ENCODE measurements at regions not wholly inside any gene's neighbourhood (a gene's known extent, or its start where the extent isn't known, plus 50 kb on each side); places are given as distances from the start of the nearest gene placed in this dataset.

GRCh38 chr12:42885677-42886076, 296.1 kb upstream of the PRICKLE1 start:
- Histone ChIP-seq H3K4me3 (ENCODE audit: low read depth in 1 of 3, low read length in 3 of 3) (no peak overlapping the region), H3K9me3 (ENCODE audit: control insufficient read depth in 4 of 4, low read length in 3 of 4) (peaks cover 0 to 3% (median 0%) of the 10 kb centered on the region in 4 donors), H3K27me3 (ENCODE audit: control insufficient read depth in 4 of 4, insufficient read depth in 4 of 4, low read length in 3 of 4) (no peaks in the 10 kb centered on the region), H3K4me1 (ENCODE audit: control insufficient read depth in 4 of 4, insufficient read depth in 4 of 4, low read length in 3 of 4) (no peaks in the 10 kb centered on the region), H3K9ac (ENCODE audit: low read depth in 1 of 2, low read length in 2 of 2) (no peak overlapping the region), H3K36me3 (ENCODE audit: control insufficient read depth in 4 of 4, insufficient read depth in 3 of 4, low read depth in 1 of 4, low read length in 3 of 4) (no peaks in the 10 kb centered on the region), H3K27ac (ENCODE audit: low read depth in 1 of 2, low read length in 2 of 2) (no peak overlapping the region)
- DNase-seq (ENCODE audit: low spot score): no peak
- TF ChIP-seq MAX (IDR thresholded peaks at IDR 0.05): no peak
- no peak for TF ChIP-seq JUND (IDR thresholded peaks at IDR 0.05)
- no peak for TF ChIP-seq EGR1 (IDR thresholded peaks at IDR 0.05; ENCODE audit: low read depth in 2 of 2)
- no peak for TF ChIP-seq SP1 (IDR thresholded peaks at IDR 0.05)
- TF ChIP-seq GABPA (IDR thresholded peaks at IDR 0.05 in 1 of 2, conservative IDR thresholded peaks at IDR 0.05 in 1 of 2): no peak
- no peak for TF ChIP-seq NR2F2 (IDR thresholded peaks at IDR 0.05)
- TF ChIP-seq HNF4A (conservative IDR thresholded peaks at IDR 0.05): no peak
- TF ChIP-seq REST (IDR thresholded peaks at IDR 0.05): no peak
- no peak for TF ChIP-seq HNF4G (IDR thresholded peaks at IDR 0.05)
- no peak for TF ChIP-seq TAF1 (conservative IDR thresholded peaks at IDR 0.05)
- TF ChIP-seq ZBTB33 (IDR thresholded peaks at IDR 0.05): no peak
- no peak for TF ChIP-seq FOXA2 (IDR thresholded peaks at IDR 0.05)
- 80% methylated on average over 2 of the region's 2 CpGs for WGBS

GRCh38 chr12:42884116-42884515, 294.6 kb upstream of the PRICKLE1 start:
- 68% methylated on average over 4 of the region's 4 CpGs for WGBS
- no peak for TF ChIP-seq ATF3 (IDR thresholded peaks at IDR 0.05)
- no peak for TF ChIP-seq RAD21 (IDR thresholded peaks at IDR 0.05)
- TF ChIP-seq NR2F2 (IDR thresholded peaks at IDR 0.05): no peak
- TF ChIP-seq EGR1 (IDR thresholded peaks at IDR 0.05; ENCODE audit: low read depth in 2 of 2): no peak
- TF ChIP-seq TAF1 (conservative IDR thresholded peaks at IDR 0.05): no peak
- no peak for TF ChIP-seq CTCF (IDR thresholded peaks at IDR 0.05; ENCODE audit: low read depth, low read length, missing input control)
- TF ChIP-seq HNF4G (IDR thresholded peaks at IDR 0.05): no peak
- TF ChIP-seq ZBTB33 (IDR thresholded peaks at IDR 0.05): no peak
- no peak for TF ChIP-seq HNF4A (conservative IDR thresholded peaks at IDR 0.05)
- no peak for TF ChIP-seq JUND (IDR thresholded peaks at IDR 0.05)
- no peak for TF ChIP-seq MAX (IDR thresholded peaks at IDR 0.05)
- no peak for TF ChIP-seq YY1 (IDR thresholded peaks at IDR 0.05)
- no peak for TF ChIP-seq FOXA2 (IDR thresholded peaks at IDR 0.05)
- TF ChIP-seq GABPA (IDR thresholded peaks at IDR 0.05 in 1 of 2, conservative IDR thresholded peaks at IDR 0.05 in 1 of 2): no peak
- no peak for TF ChIP-seq FOXA1 (IDR thresholded peaks at IDR 0.05)
- no peak for TF ChIP-seq RXRA (IDR thresholded peaks at IDR 0.05)
- no peak for TF ChIP-seq SP1 (IDR thresholded peaks at IDR 0.05)
- peaks cover 0 to 3% (median 0%) of the 10 kb centered on the region in 4 donors for H3K9me3 ChIP-seq (ENCODE audit: control insufficient read depth in 4 of 4, low read length in 3 of 4)

More at GRCh38 chr12:42884116-42884515, 294.6 kb upstream of the PRICKLE1 start:
- Histone ChIP-seq H3K27ac (ENCODE audit: low read depth in 1 of 2, low read length in 2 of 2) (no peak overlapping the region), H3K9ac (ENCODE audit: low read depth in 1 of 2, low read length in 2 of 2) (no peak overlapping the region), H3K36me3 (ENCODE audit: control insufficient read depth in 4 of 4, insufficient read depth in 3 of 4, low read depth in 1 of 4, low read length in 3 of 4) (no peaks in the 10 kb centered on the region), H3K4me3 (ENCODE audit: low read depth in 1 of 3, low read length in 3 of 3) (no peak overlapping the region), H3K4me1 (ENCODE audit: control insufficient read depth in 4 of 4, insufficient read depth in 4 of 4, low read length in 3 of 4) (no peaks in the 10 kb centered on the region), H3K27me3 (ENCODE audit: control insufficient read depth in 4 of 4, insufficient read depth in 4 of 4, low read length in 3 of 4) (no peaks in the 10 kb centered on the region)
- no peak for DNase-seq (ENCODE audit: low spot score)

Measured in liver (tissue), 8 donors.